D721Med (cell line): ENCODE measurements at regions not wholly inside any gene's neighbourhood (a gene's known extent, or its start where the extent isn't known, plus 50 kb on each side); places are given as distances from the start of the nearest gene placed in this dataset.

ENCODE experiments used
- DNase-seq: peaks from one replicate; pipeline ENCODE4 v3.0.0; 2011; ENCODE audit warnings: low spot score; ENCODE audit not compliant: insufficient read length
- FAIRE-seq: peaks from 2 replicates; lab custom pipeline; 2011; peaks lifted over from hg19 to GRCh38; lab: Jason Lieb, UNC
- CTCF ChIP-seq: IDR thresholded peaks from 2 replicates; pipeline ENCODE4 v1.5.1; 2012; ENCODE audit warnings: mild to moderate bottlenecking, control low read depth; ENCODE audit not compliant: insufficient read depth; ENCODE audit errors: missing control alignments

- TF ChIP-seq CTCF = no peak
- DNase-seq (no peak), FAIRE-seq (no peak)
Observed at GRCh38 chr12:105561546-105562198, 231.2 kb downstream of the C12orf75 start.

GRCh38 chr12:105562199-105562971 is 231.9 kb downstream of the C12orf75 start:
- FAIRE-seq (no peak), DNase-seq (no peak)
- no peak for TF ChIP-seq CTCF

GRCh38 chr12:105567061-105567460 is 236.6 kb downstream of the C12orf75 start:
- FAIRE-seq = no peak
- no peak for DNase-seq
- no peak for TF ChIP-seq CTCF

- no peak for TF ChIP-seq CTCF
- DNase-seq = no peak
- FAIRE-seq = no peak
Observed at GRCh38 chr12:105569886-105570285, 239.4 kb downstream of the C12orf75 start.

- FAIRE-seq (no peak), DNase-seq (no peak)
- TF ChIP-seq CTCF = no peak
Observed at GRCh38 chr12:105570944-105571343, 240.5 kb downstream of the C12orf75 start.

GRCh38 chr12:105573574-105573973 is 243.1 kb downstream of the C12orf75 start:
- no peak for FAIRE-seq
- TF ChIP-seq CTCF = no peak

More at GRCh38 chr12:105573574-105573973, 243.1 kb downstream of the C12orf75 start:
- no peak for DNase-seq
